ENCODE measurements at regions not wholly inside any gene's neighbourhood (a gene's known extent, or its start where the extent isn't known, plus 50 kb on each side); places are given as distances from the start of the nearest gene placed in this dataset.
"Not testable (repeated sequence)": the region's sequence is repeated elsewhere in the genome, so short reads cannot be mapped to it uniquely, and the experiment has no call there.

- H3K27me3 ChIP-seq (ENCODE audit: control insufficient read depth in 2 of 2, insufficient read depth in 2 of 2, low read length in 2 of 2); H3K4me2 ChIP-seq (ENCODE audit: insufficient read depth, low read length); H3K9ac ChIP-seq (replicated peaks; ENCODE audit: extremely low read depth, insufficient read depth, low read length); H3K4me1 ChIP-seq (ENCODE audit: control insufficient read depth, extremely low read depth, insufficient read depth, low read length); H4K20me1 ChIP-seq (replicated peaks; ENCODE audit: control insufficient read depth, extremely low read depth, insufficient read depth, low read length); POLR2A ChIA-PET; BruUV-seq (replicated peaks); H3K36me3 ChIP-seq (ENCODE audit: control insufficient read depth in 2 of 2, extremely low read depth in 1 of 2, insufficient read depth in 2 of 2, low read length in 2 of 2); DNase-seq (ENCODE audit: low read depth, low spot score); CTCF ChIA-PET; H3K79me2 ChIP-seq (ENCODE audit: control insufficient read depth, insufficient read depth, low read length); H3K27ac ChIP-seq (ENCODE audit: insufficient read depth, low read depth, low read length); H3K9me3 ChIP-seq (replicated peaks; ENCODE audit: control insufficient read depth, insufficient read depth, low read length); H2AFZ ChIP-seq (ENCODE audit: low read depth, low read length); FAIRE-seq; H3K4me3 ChIP-seq (replicated peaks in 1 of 3; ENCODE audit: insufficient read depth in 1 of 3, low read depth in 1 of 3, low read length in 3 of 3); intact Hi-C loops (cut with micrococcal nuclease); dilution Hi-C loops (cut with MboI; ENCODE audit: extremely low pct_ligation_motif_present, low sequenced_read_pairs); H3K9me1 ChIP-seq (replicated peaks; ENCODE audit: control insufficient read depth, extremely low read depth, insufficient read depth, low read length): not testable (repeated sequence)
These were observed 111.3 kb upstream of the PIK3R1 start for GRCh38 chr5:68104217-68104616.

- H3K27me3 ChIP-seq (ENCODE audit: control insufficient read depth in 2 of 2, insufficient read depth in 2 of 2, low read length in 2 of 2); H3K9me3 ChIP-seq (replicated peaks; ENCODE audit: control insufficient read depth, insufficient read depth, low read length); dilution Hi-C loops (cut with MboI; ENCODE audit: extremely low pct_ligation_motif_present, low sequenced_read_pairs); CTCF ChIA-PET; H3K4me3 ChIP-seq (replicated peaks in 1 of 3; ENCODE audit: insufficient read depth in 1 of 3, low read depth in 1 of 3, low read length in 3 of 3); H3K4me1 ChIP-seq (ENCODE audit: control insufficient read depth, extremely low read depth, insufficient read depth, low read length); H3K9ac ChIP-seq (replicated peaks; ENCODE audit: extremely low read depth, insufficient read depth, low read length); H3K79me2 ChIP-seq (ENCODE audit: control insufficient read depth, insufficient read depth, low read length); H3K36me3 ChIP-seq (ENCODE audit: control insufficient read depth in 2 of 2, extremely low read depth in 1 of 2, insufficient read depth in 2 of 2, low read length in 2 of 2); H3K9me1 ChIP-seq (replicated peaks; ENCODE audit: control insufficient read depth, extremely low read depth, insufficient read depth, low read length); DNase-seq (ENCODE audit: low read depth, low spot score); POLR2A ChIA-PET; H3K27ac ChIP-seq (ENCODE audit: insufficient read depth, low read depth, low read length); FAIRE-seq; H2AFZ ChIP-seq (ENCODE audit: low read depth, low read length); H4K20me1 ChIP-seq (replicated peaks; ENCODE audit: control insufficient read depth, extremely low read depth, insufficient read depth, low read length); H3K4me2 ChIP-seq (ENCODE audit: insufficient read depth, low read length); BruUV-seq (replicated peaks); intact Hi-C loops (cut with micrococcal nuclease): not testable (repeated sequence)
These were observed 112.3 kb upstream of the PIK3R1 start for GRCh38 chr5:68103297-68103696.

- H3K4me3 ChIP-seq (replicated peaks in 1 of 3; ENCODE audit: insufficient read depth in 1 of 3, low read depth in 1 of 3, low read length in 3 of 3), result no peak overlapping the region
- H3K4me1 ChIP-seq (ENCODE audit: control insufficient read depth, extremely low read depth, insufficient read depth, low read length), result no peaks in the 10 kb centered on the region
- DNase-seq (ENCODE audit: low read depth, low spot score) (no peak), FAIRE-seq (no peak)
- TF ChIP-seq POLR2AphosphoS5 (IDR thresholded peaks at IDR 0.05; ENCODE audit: insufficient read depth, low read depth, low read length), result no peak
- no peak for TF ChIP-seq MYC (IDR thresholded peaks at IDR 0.05; ENCODE audit: low read depth, low read length)
- TF ChIP-seq MAX (IDR thresholded peaks at IDR 0.05; ENCODE audit: insufficient read depth, insufficient read length), result no peak
- no peak for TF ChIP-seq CTCF (IDR thresholded peaks at IDR 0.05; ENCODE audit: extremely low read depth in 1 of 2, insufficient read depth in 1 of 2, low read depth in 1 of 2, low read length in 2 of 2)
- TF ChIP-seq FOS (IDR thresholded peaks at IDR 0.05; ENCODE audit: borderline replicate concordance, insufficient read depth, low read length), result no peak
- no peak for TF ChIP-seq GATA2 (IDR thresholded peaks at IDR 0.05; ENCODE audit: insufficient read depth, insufficient read length, low read depth, low read length)
- TF ChIP-seq EZH2 (IDR thresholded peaks at IDR 0.05; ENCODE audit: borderline replicate concordance, low read depth, low read length, severe bottlenecking), result no peak
- no peak for TF ChIP-seq POLR2A (IDR thresholded peaks at IDR 0.05; ENCODE audit: low read depth, low read length)
- no peaks in the 10 kb centered on the region for H3K36me3 ChIP-seq (ENCODE audit: control insufficient read depth in 2 of 2, extremely low read depth in 1 of 2, insufficient read depth in 2 of 2, low read length in 2 of 2)
- H3K27ac ChIP-seq (ENCODE audit: insufficient read depth, low read depth, low read length), result no peak overlapping the region
- no peak overlapping the region for H3K9ac ChIP-seq (replicated peaks; ENCODE audit: extremely low read depth, insufficient read depth, low read length)
- CTCF ChIA-PET, result interaction anchor here (1.5 kb wide), 1 partner anchor 18 kb away, joined by 3 read pairs; no protein-coding TSS in a partner anchor
- no peaks in the 10 kb centered on the region for H4K20me1 ChIP-seq (replicated peaks; ENCODE audit: control insufficient read depth, extremely low read depth, insufficient read depth, low read length)
- POLR2A ChIA-PET, result no interaction called here
- no peaks in the 10 kb centered on the region for H3K9me3 ChIP-seq (replicated peaks; ENCODE audit: control insufficient read depth, insufficient read depth, low read length)
- H2AFZ ChIP-seq (ENCODE audit: low read depth, low read length), result no peak overlapping the region
- dilution Hi-C loops (cut with MboI; ENCODE audit: extremely low pct_ligation_motif_present, low sequenced_read_pairs) (no loop called here), intact Hi-C loops (cut with micrococcal nuclease) (no loop called here)
- H3K79me2 ChIP-seq (ENCODE audit: control insufficient read depth, insufficient read depth, low read length), result no peaks in the 10 kb centered on the region
- no peak overlapping the region for H3K4me2 ChIP-seq (ENCODE audit: insufficient read depth, low read length)
- no peaks in the 10 kb centered on the region for H3K9me1 ChIP-seq (replicated peaks; ENCODE audit: control insufficient read depth, extremely low read depth, insufficient read depth, low read length)
- no peaks in the 10 kb centered on the region for H3K27me3 ChIP-seq (ENCODE audit: control insufficient read depth in 2 of 2, insufficient read depth in 2 of 2, low read length in 2 of 2)
- no TSS peak for BruUV-seq (replicated peaks)
These were observed 116.2 kb upstream of the PIK3R1 start for GRCh38 chr5:68099327-68099726.

Data from endothelial cell of umbilical vein (primary cell).